Neural progenitor cell (in vitro differentiated cells): ENCODE measurements at regions not wholly inside any gene's neighbourhood (a gene's known extent, or its start where the extent isn't known, plus 50 kb on each side); places are given as distances from the start of the nearest gene placed in this dataset.

Experiments used
- CTCF ChIP-seq: fragments of 200-600 bp; sonication (generic); IDR thresholded peaks from 2 replicates; pipeline ENCODE4 v1.5.1; 2017; ENCODE audit warnings: antibody characterized with exemption, mild to moderate bottlenecking
- EZH2 ChIP-seq: fragments of 200-600 bp; sonication (generic); IDR thresholded peaks from 2 replicates; pipeline ENCODE4 v1.6.1; 2017; ENCODE audit warnings: antibody characterized with exemption, mild to moderate bottlenecking, moderate library complexity
- EZH2phosphoT487 ChIP-seq: fragments of 200-600 bp; sonication (generic); IDR thresholded peaks from 2 replicates; pipeline ENCODE4 v1.6.1; 2017; ENCODE audit warnings: antibody characterized with exemption

DNA sequence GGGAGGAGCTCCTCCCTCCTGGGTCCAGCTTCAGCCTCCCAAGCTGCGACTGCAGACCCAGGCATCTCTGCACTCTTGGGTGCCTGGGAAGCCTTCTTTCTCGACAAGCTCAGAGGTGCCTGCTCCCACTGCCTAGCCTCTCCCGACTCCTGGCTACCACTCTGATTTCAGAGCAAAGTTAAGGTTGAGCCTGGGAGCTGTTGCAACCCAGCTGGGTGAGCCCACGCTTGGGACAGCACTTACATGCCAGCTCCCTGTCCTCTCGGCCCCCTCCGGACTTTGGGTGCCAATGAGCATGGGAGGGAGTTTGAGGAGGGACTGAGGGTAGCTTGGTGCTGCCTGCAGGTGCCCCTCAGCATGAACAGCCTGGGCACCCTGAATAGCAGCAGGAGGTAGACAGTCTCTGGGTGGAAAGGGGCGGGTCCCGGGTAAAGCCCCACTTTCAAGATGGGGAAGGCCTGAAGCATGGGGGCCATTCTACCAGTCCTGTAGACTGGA lies 1383.4 kb upstream of the PCDH20 start:
- no peak for TF ChIP-seq CTCF
- no peak for TF ChIP-seq EZH2
- TF ChIP-seq EZH2phosphoT487 = no peak
